ENCODE measurements at regions not wholly inside any gene's neighbourhood (a gene's known extent, or its start where the extent isn't known, plus 50 kb on each side); places are given as distances from the start of the nearest gene placed in this dataset.

DNA sequence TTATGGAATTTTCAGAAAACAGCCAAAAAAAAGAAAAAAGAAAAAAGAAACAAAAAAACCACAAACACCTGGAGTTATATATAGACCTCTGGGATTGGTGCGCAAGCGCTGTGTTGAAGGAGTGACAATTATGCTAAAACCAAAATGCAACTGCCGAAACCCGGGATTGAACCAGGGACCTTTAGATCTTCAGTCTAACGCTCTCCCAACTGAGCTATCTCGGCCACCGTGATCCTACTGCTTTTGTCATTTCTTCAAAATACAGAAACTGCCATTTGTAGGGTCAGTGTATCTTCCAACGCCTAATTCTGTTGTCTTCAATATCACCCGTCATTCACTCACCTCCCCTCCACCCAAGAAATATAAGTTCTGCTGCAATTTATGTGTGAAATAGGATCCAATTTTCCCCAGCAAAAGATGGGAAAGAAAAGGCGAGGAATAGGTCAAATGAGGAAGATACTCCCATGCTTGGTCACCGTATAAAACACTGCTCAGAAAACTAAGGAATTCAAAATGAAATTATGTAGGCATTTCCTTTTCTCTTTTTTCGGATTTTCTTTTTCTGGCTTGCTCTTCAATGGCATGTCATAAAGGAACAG is 116.0 kb downstream of the TRIM27 start:
- Mint-ChIP-seq H3K27ac (0 out of 2 replicates have a peak overlapping the region, but pooled peaks have one; percentile 5), H3K4me3 (peak overlapping the region; percentile 80), H3K27me3 (ENCODE audit: insufficient read depth) (peaks cover 19% of the 10 kb centered on the region), H3K4me1 (ENCODE audit: low read depth) (peaks cover 52% of the 10 kb centered on the region), H3K9me3 (no peaks in the 10 kb centered on the region), H3K36me3 (ENCODE audit: low read depth) (no peaks in the 10 kb centered on the region)
- peak; percentile 70 for DNase-seq
- TF ChIP-seq, protein P1, sequence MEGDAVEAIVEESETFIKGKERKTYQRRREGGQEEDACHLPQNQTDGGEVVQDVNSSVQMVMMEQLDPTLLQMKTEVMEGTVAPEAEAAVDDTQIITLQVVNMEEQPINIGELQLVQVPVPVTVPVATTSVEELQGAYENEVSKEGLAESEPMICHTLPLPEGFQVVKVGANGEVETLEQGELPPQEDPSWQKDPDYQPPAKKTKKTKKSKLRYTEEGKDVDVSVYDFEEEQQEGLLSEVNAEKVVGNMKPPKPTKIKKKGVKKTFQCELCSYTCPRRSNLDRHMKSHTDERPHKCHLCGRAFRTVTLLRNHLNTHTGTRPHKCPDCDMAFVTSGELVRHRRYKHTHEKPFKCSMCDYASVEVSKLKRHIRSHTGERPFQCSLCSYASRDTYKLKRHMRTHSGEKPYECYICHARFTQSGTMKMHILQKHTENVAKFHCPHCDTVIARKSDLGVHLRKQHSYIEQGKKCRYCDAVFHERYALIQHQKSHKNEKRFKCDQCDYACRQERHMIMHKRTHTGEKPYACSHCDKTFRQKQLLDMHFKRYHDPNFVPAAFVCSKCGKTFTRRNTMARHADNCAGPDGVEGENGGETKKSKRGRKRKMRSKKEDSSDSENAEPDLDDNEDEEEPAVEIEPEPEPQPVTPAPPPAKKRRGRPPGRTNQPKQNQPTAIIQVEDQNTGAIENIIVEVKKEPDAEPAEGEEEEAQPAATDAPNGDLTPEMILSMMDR (IDR thresholded peaks at IDR 0.05): no peak

DNA sequence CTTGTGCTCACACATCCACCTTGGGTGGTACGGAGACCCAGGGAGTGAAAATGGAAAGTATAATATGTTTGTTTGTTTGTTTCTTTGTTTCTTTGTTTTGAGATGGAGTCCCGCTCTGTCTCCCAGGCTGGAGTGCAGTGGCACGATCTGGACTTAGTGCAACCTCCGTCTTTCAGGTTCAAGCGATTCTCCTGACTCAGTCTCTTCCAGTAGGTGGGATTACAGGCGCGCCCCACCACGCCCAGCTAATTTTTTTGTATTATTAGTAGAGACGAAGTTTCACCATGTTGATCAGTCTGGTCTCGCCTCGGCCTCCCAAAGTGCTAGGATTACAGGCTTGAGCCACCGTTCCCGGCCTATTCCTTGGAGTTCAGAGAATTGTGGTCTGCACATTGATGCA is 115.4 kb downstream of the TRIM27 start:
- peaks cover 19% of the 10 kb centered on the region for H3K27me3 Mint-ChIP-seq (ENCODE audit: insufficient read depth)
- no peaks in the 10 kb centered on the region for H3K9me3 Mint-ChIP-seq
- H3K27ac Mint-ChIP-seq: no peak overlapping the region
- DNase-seq: no peak
- TF ChIP-seq, protein P1 (IDR thresholded peaks at IDR 0.05): no peak
- no peaks in the 10 kb centered on the region for H3K36me3 Mint-ChIP-seq (ENCODE audit: low read depth)
- peak overlapping the region; percentile 80 for H3K4me3 Mint-ChIP-seq
- peaks cover 56% of the 10 kb centered on the region for H3K4me1 Mint-ChIP-seq (ENCODE audit: low read depth)

DNA sequence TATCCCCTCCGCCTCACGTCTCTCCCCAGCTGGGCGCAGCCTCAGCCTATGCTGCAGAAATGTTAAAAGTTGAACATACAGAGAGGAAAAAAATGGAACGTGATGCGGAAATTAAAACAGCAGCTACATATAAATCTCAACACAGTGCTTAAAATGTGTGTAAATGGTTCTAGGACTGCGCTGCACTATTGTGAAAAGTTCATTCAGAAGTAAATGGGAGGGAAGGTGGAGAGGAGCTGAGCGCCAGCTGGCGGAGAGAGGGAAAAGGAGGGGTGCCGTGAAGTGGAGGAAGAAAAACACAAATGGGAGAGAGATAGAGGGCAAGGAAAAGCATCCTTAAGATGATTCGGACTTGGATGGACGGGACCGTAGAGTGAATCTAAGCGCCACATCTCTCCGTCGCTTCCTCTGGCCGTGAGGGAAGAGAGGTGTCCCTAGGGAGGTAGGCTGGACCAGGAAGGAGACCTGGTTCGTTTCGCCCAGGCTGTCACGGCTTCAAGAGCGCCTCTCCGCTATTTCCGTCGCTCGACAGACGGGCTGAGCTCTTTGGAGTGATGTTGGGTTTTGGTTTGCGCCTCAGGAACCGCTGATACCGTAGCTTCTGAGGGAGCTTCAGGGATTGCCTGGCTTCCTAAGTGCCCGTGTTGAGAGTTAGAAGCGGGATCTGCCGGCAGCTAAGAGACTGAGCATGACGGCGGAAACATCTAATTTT is 113.7 kb downstream of the TRIM27 start:
- H3K4me1 Mint-ChIP-seq (ENCODE audit: low read depth): peaks cover 61% of the 10 kb centered on the region
- H3K36me3 Mint-ChIP-seq (ENCODE audit: low read depth): no peaks in the 10 kb centered on the region
- no peak for DNase-seq
- TF ChIP-seq, protein P1 (IDR thresholded peaks at IDR 0.05): no peak
- no peak overlapping the region; the same call in 1 of the 2 replicates for H3K27ac Mint-ChIP-seq
- H3K9me3 Mint-ChIP-seq: no peaks in the 10 kb centered on the region
- H3K27me3 Mint-ChIP-seq (ENCODE audit: insufficient read depth): peaks cover 30% of the 10 kb centered on the region
- peak overlapping the region; percentile 82 for H3K4me3 Mint-ChIP-seq

DNA sequence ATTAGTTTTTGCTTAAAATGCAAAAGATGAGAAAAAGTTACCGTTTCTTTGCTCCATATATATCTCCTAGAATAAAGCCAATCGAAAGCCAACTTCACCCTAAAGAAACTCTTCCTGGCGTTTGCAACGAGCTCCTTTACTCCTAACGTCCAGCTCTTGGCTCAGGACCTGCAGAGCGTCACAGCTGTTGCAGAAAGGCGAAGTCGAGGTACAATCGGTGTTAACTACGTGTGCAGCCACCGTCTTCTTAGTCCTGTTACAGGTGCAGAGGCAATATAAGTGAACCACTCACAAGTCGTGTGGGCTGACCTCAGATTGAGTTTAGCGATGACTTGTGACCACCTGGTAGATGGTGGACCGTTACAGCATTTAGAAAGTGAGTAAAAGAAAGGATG is 113.1 kb downstream of the TRIM27 start:
- no peaks in the 10 kb centered on the region for H3K36me3 Mint-ChIP-seq (ENCODE audit: low read depth)
- no peak for DNase-seq
- H3K4me1 Mint-ChIP-seq (ENCODE audit: low read depth): peaks cover 61% of the 10 kb centered on the region
- no peak overlapping the region for H3K27ac Mint-ChIP-seq
- no peaks in the 10 kb centered on the region for H3K9me3 Mint-ChIP-seq
- H3K27me3 Mint-ChIP-seq (ENCODE audit: insufficient read depth): peaks cover 33% of the 10 kb centered on the region
- peak overlapping the region; percentile 82 for H3K4me3 Mint-ChIP-seq
- TF ChIP-seq, protein P1 (IDR thresholded peaks at IDR 0.05): no peak

DNA sequence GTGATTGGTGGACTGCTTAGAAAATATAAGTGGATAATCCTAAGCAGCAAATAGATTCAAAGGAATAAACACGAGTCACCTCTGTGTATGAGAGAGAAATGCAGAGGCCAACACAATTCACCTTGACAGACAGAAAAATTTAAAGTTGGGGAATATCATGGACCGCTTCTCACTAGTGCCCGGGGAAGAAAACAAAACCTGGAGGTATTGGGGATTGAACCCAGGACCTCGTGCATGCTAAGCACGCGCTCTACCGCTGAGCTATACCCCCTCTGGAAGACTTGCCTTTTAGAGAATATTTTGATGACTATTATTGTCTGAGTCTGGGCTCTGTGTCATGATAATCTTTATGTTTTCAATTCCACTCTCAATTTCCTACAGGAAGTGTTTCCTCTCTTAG is 111.9 kb downstream of the TRIM27 start:
- H3K27me3 Mint-ChIP-seq (ENCODE audit: insufficient read depth): peaks cover 34% of the 10 kb centered on the region
- H3K36me3 Mint-ChIP-seq (ENCODE audit: low read depth): no peaks in the 10 kb centered on the region
- H3K27ac Mint-ChIP-seq: peak overlapping the region; percentile 33; the same call in 1 of the 2 replicates
- H3K9me3 Mint-ChIP-seq: no peaks in the 10 kb centered on the region
- TF ChIP-seq, protein P1 (IDR thresholded peaks at IDR 0.05): no peak
- H3K4me3 Mint-ChIP-seq: peak overlapping the region; percentile 84
- DNase-seq: peak; percentile 47
- H3K4me1 Mint-ChIP-seq (ENCODE audit: low read depth): peaks cover 70% of the 10 kb centered on the region
